ENCODE measurements at regions not wholly inside any gene's neighbourhood (a gene's known extent, or its start where the extent isn't known, plus 50 kb on each side); places are given as distances from the start of the nearest gene placed in this dataset.

DNA sequence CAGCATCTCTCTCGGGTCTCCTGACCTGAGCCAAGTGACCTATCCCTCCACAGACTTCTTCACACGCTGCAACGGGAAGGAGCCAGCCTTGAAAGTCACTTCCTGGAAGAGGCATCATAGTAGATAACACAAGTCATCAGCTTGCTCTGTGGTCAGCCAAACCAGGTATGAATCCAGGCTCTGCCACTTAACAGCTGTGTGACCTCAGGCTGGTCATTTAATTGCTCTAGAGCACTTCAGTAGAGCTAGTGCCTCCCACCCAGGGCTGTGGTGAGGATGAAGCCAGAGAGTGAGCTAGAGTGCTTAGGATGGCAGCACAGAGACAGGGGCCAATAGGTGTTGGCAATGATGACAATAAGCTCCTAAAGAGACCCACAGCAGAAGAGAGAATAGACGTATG lies 247.7 kb upstream of the ZMIZ1 start:
- no peak overlapping the region for H2AFZ ChIP-seq (ENCODE audit: insufficient read depth, low read depth, low read length, poor library complexity, severe bottlenecking)
- DNase-seq = no peak
- H3K36me3 ChIP-seq (replicated peaks in 1 of 2; ENCODE audit: control extremely low read depth in 1 of 2, control insufficient read depth in 1 of 2, extremely low read depth in 1 of 2, insufficient read depth in 2 of 2, low read length in 1 of 2) = no peaks in the 10 kb centered on the region
- H3K4me1 ChIP-seq (ENCODE audit: control insufficient read depth in 2 of 2, insufficient read depth in 2 of 2, low read length in 2 of 2) = no peaks in the 10 kb centered on the region
- no peak for TF ChIP-seq EZH2 (IDR thresholded peaks at IDR 0.05; ENCODE audit: borderline replicate concordance, insufficient read depth, low read depth, low read length, poor library complexity, severe bottlenecking)
- TF ChIP-seq, protein P1, sequence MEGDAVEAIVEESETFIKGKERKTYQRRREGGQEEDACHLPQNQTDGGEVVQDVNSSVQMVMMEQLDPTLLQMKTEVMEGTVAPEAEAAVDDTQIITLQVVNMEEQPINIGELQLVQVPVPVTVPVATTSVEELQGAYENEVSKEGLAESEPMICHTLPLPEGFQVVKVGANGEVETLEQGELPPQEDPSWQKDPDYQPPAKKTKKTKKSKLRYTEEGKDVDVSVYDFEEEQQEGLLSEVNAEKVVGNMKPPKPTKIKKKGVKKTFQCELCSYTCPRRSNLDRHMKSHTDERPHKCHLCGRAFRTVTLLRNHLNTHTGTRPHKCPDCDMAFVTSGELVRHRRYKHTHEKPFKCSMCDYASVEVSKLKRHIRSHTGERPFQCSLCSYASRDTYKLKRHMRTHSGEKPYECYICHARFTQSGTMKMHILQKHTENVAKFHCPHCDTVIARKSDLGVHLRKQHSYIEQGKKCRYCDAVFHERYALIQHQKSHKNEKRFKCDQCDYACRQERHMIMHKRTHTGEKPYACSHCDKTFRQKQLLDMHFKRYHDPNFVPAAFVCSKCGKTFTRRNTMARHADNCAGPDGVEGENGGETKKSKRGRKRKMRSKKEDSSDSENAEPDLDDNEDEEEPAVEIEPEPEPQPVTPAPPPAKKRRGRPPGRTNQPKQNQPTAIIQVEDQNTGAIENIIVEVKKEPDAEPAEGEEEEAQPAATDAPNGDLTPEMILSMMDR (IDR thresholded peaks at IDR 0.05) = no peak
- Mint-ChIP-seq H3K27me3 (peaks cover 16% of the 10 kb centered on the region), H3K4me1 (no peaks in the 10 kb centered on the region), H3K4me3 (no peak overlapping the region), H3K27ac (no peak overlapping the region), H3K9me3 (ENCODE audit: insufficient read depth) (no peaks in the 10 kb centered on the region)
- H4K20me1 ChIP-seq (ENCODE audit: control insufficient read depth, insufficient read depth, low read length, poor library complexity, severe bottlenecking) = no peaks in the 10 kb centered on the region
- H3K79me2 ChIP-seq (ENCODE audit: control insufficient read depth, insufficient read depth, low read length) = no peaks in the 10 kb centered on the region
- H3K27me3 ChIP-seq (replicated peaks in 1 of 4; ENCODE audit: control extremely low read depth in 1 of 4, control insufficient read depth in 3 of 4, insufficient read depth in 4 of 4, low read length in 3 of 4) = no peaks in the 10 kb centered on the region
- no peak overlapping the region for H3K4me2 ChIP-seq (replicated peaks; ENCODE audit: low read depth, low read length, poor library complexity, severe bottlenecking)
- ATAC-seq (ENCODE audit: low read depth) = no peak
- intact Hi-C loops (cut with micrococcal nuclease) = no loop called here
- H3K9me3 ChIP-seq (ENCODE audit: control extremely low read depth in 1 of 3, control insufficient read depth in 2 of 3, insufficient read depth in 1 of 3, low read length in 2 of 3) = no peaks in the 10 kb centered on the region
- WGBS (ENCODE audit: insufficient coverage) = 94% methylated on average over 3 of the region's 4 CpGs
- POLR2A ChIA-PET = no interaction called here
- H3K4me3 ChIP-seq (ENCODE audit: control extremely low read depth in 1 of 5, extremely low read depth in 1 of 5, insufficient read depth in 1 of 5, low read depth in 2 of 5, low read length in 4 of 5) = no peak overlapping the region
- CTCF ChIA-PET = no interaction called here
- no peak overlapping the region for H3K27ac ChIP-seq (ENCODE audit: low read length in 2 of 2)
- H3K9ac ChIP-seq (ENCODE audit: low read length) = no peak overlapping the region

DNA sequence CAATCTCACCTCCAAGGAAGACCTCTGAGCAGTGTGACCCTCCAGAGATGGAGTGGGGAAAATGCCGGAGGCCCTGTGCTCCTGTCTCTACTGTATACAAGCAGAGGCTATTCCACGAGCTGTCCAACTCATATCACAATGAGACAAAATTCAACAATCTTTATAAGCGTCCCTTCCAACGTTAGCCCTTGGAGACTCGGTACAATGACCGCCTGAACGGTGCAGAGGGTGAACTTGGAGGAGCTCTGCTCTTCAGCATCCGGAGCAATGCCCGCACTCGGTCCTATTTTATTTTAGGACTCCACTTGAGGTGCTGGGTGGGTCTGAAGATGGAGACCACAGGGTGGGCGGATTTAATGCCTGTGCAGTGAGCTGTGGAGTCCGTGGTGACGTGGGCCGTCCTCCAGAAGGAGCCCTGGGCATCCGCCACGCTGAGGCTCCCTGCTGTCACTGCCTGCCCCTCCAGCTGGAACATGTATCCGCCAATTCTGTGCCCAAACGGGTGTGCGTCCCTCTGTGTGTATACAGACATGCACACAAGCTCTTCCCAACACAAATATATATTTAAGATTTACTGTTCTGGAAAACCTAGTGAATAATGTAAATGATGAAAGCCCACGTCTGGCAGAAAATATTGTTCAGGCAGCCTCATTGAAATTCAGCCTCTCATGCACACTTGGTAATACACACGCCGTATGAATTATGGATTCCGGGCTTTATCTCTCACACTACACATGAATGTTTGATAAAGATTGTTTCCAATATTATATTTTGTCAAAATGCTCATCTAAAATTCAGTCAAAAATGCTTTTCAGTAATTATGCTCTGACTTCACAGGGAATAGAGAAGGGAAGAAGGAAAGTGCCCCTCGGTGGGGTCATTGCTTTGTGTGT lies 239.9 kb upstream of the ZMIZ1 start:
- Histone ChIP-seq H3K27me3 (replicated peaks in 1 of 4; ENCODE audit: control extremely low read depth in 1 of 4, control insufficient read depth in 3 of 4, insufficient read depth in 4 of 4, low read length in 3 of 4) (peaks cover 0 to 12% (median 1%) of the 10 kb centered on the region in 4 experiments), H4K20me1 (ENCODE audit: control insufficient read depth, insufficient read depth, low read length, poor library complexity, severe bottlenecking) (no peaks in the 10 kb centered on the region), H3K4me2 (replicated peaks; ENCODE audit: low read depth, low read length, poor library complexity, severe bottlenecking) (no peak overlapping the region), H3K4me1 (ENCODE audit: control insufficient read depth in 2 of 2, insufficient read depth in 2 of 2, low read length in 2 of 2) (no peaks in the 10 kb centered on the region), H3K36me3 (replicated peaks in 1 of 2; ENCODE audit: control extremely low read depth in 1 of 2, control insufficient read depth in 1 of 2, extremely low read depth in 1 of 2, insufficient read depth in 2 of 2, low read length in 1 of 2) (no peaks in the 10 kb centered on the region), H3K9me3 (ENCODE audit: control extremely low read depth in 1 of 3, control insufficient read depth in 2 of 3, insufficient read depth in 1 of 3, low read length in 2 of 3) (peaks cover 0 to 13% (median 2%) of the 10 kb centered on the region in 3 donors), H3K79me2 (ENCODE audit: control insufficient read depth, insufficient read depth, low read length) (no peaks in the 10 kb centered on the region), H3K4me3 (ENCODE audit: control extremely low read depth in 1 of 5, extremely low read depth in 1 of 5, insufficient read depth in 1 of 5, low read depth in 2 of 5, low read length in 4 of 5) (no peak overlapping the region), H3K27ac (ENCODE audit: low read length in 2 of 2) (no peak overlapping the region), H3K9ac (ENCODE audit: low read length) (no peak overlapping the region), H2AFZ (ENCODE audit: insufficient read depth, low read depth, low read length, poor library complexity, severe bottlenecking) (no peak overlapping the region)
- no peak for ATAC-seq (ENCODE audit: low read depth)
- intact Hi-C loops (cut with micrococcal nuclease) = no loop called here
- 87% methylated on average over 17 of the region's 24 CpGs for WGBS (ENCODE audit: insufficient coverage)
- Mint-ChIP-seq H3K27me3 (peaks cover 30% of the 10 kb centered on the region), H3K4me3 (no peak overlapping the region), H3K9me3 (ENCODE audit: insufficient read depth) (peaks cover 5% of the 10 kb centered on the region), H3K27ac (no peak overlapping the region), H3K4me1 (no peaks in the 10 kb centered on the region)
- POLR2A ChIA-PET = no interaction called here
- no peak for TF ChIP-seq EZH2 (IDR thresholded peaks at IDR 0.05; ENCODE audit: borderline replicate concordance, insufficient read depth, low read depth, low read length, poor library complexity, severe bottlenecking)
- TF ChIP-seq, protein P1 (IDR thresholded peaks at IDR 0.05) = no peak
- no peak for DNase-seq
- CTCF ChIA-PET = no interaction called here
